Endothelial cell of umbilical vein (primary cell): ENCODE measurements at regions not wholly inside any gene's neighbourhood (a gene's known extent, or its start where the extent isn't known, plus 50 kb on each side); places are given as distances from the start of the nearest gene placed in this dataset.

Experiments used
- BruUV-seq: library from RNA; stranded (reverse); fragments of 400-500 nt; replicated peaks from 2 replicates; lab custom pipeline; 2021; lab: Mats Ljungman, UMichigan
- CTCF ChIA-PET: fragments of 300-600, 350-600 bp; sonication (Branson Sonifier 250); formaldehyde crosslinking; loops from one replicate; lab custom pipeline; 2021; ENCODE audit warnings: antibody characterized with exemption, inconsistent platforms; lab: Charles Lee
- POLR2A ChIA-PET: fragments of 300-600, 350-600 bp; sonication (Branson Sonifier 250); formaldehyde crosslinking; loops from one replicate; lab custom pipeline; 2021; ENCODE audit warnings: antibody characterized with exemption, inconsistent platforms; lab: Charles Lee
- DNase-seq: peaks from one replicate; pipeline ENCODE4 v3.0.0-alpha.2; 2011; ENCODE audit warnings: low read depth, low spot score
- FAIRE-seq: peaks from 2 replicates; lab custom pipeline; 2011; peaks lifted over from hg19 to GRCh38; lab: Jason Lieb, UNC
- H2AFZ ChIP-seq: 2 replicates; pipeline ENCODE4 v1.6.0; 2012; ENCODE audit warnings: low read depth, low read length, control low read depth, inconsistent platforms
- H3K27ac ChIP-seq: 2 replicates; pipeline ENCODE4 v1.5.1; 2011; ENCODE audit warnings: low read depth, mild to moderate bottlenecking, control low read depth, low read length, moderate library complexity; ENCODE audit not compliant: insufficient read depth
- H3K27me3 ChIP-seq, 2 experiments: 2 replicates each; pipeline versions ENCODE4 v1.6.0 to v1.6.1; 2011; ENCODE audit warnings: low read length in 2 of 2, mixed read lengths in 1 of 2; ENCODE audit not compliant: control insufficient read depth in 2 of 2, insufficient read depth in 2 of 2
- H3K36me3 ChIP-seq, 2 experiments: 2 replicates in 1 of 2; 3 replicates in 1 of 2; pipeline ENCODE4 v1.5.1; 2011; ENCODE audit warnings: low read length in 2 of 2, mild to moderate bottlenecking in 1 of 2, moderate library complexity in 1 of 2; ENCODE audit not compliant: control insufficient read depth in 2 of 2, insufficient read depth in 2 of 2; ENCODE audit errors: extremely low read depth in 1 of 2
- H3K4me1 ChIP-seq: 3 replicates; pipeline ENCODE4 v1.5.1; 2011; ENCODE audit warnings: mild to moderate bottlenecking, low read length; ENCODE audit not compliant: control insufficient read depth, insufficient read depth; ENCODE audit errors: extremely low read depth
- H3K4me2 ChIP-seq: 2 replicates; pipeline ENCODE4 v1.6.1; 2011; ENCODE audit warnings: low read length, control low read depth, mixed read lengths; ENCODE audit not compliant: insufficient read depth
- H3K4me3 ChIP-seq, 3 experiments: fragments of 200-600 bp in 1 of 3; sonication (generic), shearing (Covaris generic) in 1 of 3; replicated peaks in 1 of 3; 2 replicates each; pipeline ENCODE4 v1.5.1; 2011 to 2016; ENCODE audit warnings: control low read depth in 3 of 3, low read length in 3 of 3, mild to moderate bottlenecking in 2 of 3, inconsistent platforms in 1 of 3, low read depth in 1 of 3, moderate library complexity in 1 of 3; ENCODE audit not compliant: insufficient read depth in 1 of 3
- H3K79me2 ChIP-seq: 2 replicates; pipeline ENCODE4 v1.6.0; 2012; ENCODE audit warnings: low read length, inconsistent platforms; ENCODE audit not compliant: control insufficient read depth, insufficient read depth
- H3K9ac ChIP-seq: replicated peaks from 2 replicates; pipeline ENCODE3; 2011; ENCODE audit warnings: low read length, control low read depth; ENCODE audit not compliant: insufficient read depth; ENCODE audit errors: extremely low read depth
- H3K9me1 ChIP-seq: replicated peaks from 3 replicates; pipeline ENCODE4 v1.6.0; 2011; ENCODE audit warnings: mild to moderate bottlenecking, low read length; ENCODE audit not compliant: control insufficient read depth, insufficient read depth; ENCODE audit errors: extremely low read depth
- H3K9me3 ChIP-seq: replicated peaks from 2 replicates; pipeline ENCODE4 v1.5.1; 2012; ENCODE audit warnings: low read length, inconsistent platforms; ENCODE audit not compliant: control insufficient read depth, insufficient read depth
- H4K20me1 ChIP-seq: replicated peaks from 2 replicates; pipeline ENCODE3; 2011; ENCODE audit warnings: mild to moderate bottlenecking, low read length; ENCODE audit not compliant: control insufficient read depth, insufficient read depth; ENCODE audit errors: extremely low read depth
- EZH2 ChIP-seq: IDR thresholded peaks from 2 replicates; pipeline ENCODE4 v1.6.1; 2012; ENCODE audit warnings: borderline replicate concordance, low read depth, mild to moderate bottlenecking, moderate library complexity, low read length, inconsistent platforms; ENCODE audit not compliant: severe bottlenecking
- FOS ChIP-seq: IDR thresholded peaks from 2 replicates; pipeline ENCODE4 v1.6.1; 2011; ENCODE audit warnings: mild to moderate bottlenecking, low read length, moderate library complexity, borderline replicate concordance; ENCODE audit not compliant: insufficient read depth
- GATA2 ChIP-seq: IDR thresholded peaks from 2 replicates; pipeline ENCODE4 v1.7.0; 2011; ENCODE audit warnings: low read depth, mild to moderate bottlenecking, moderate library complexity, mixed read lengths, low read length; ENCODE audit not compliant: insufficient read length, insufficient read depth
- JUN ChIP-seq: IDR thresholded peaks from 2 replicates; pipeline ENCODE4 v1.6.1; 2011; ENCODE audit warnings: borderline replicate concordance, low read depth; ENCODE audit not compliant: insufficient read length, insufficient read depth
- MYC ChIP-seq: IDR thresholded peaks from one replicate; pipeline ENCODE4 v1.6.1; 2011; ENCODE audit warnings: mild to moderate bottlenecking, low read depth, low read length
- POLR2A ChIP-seq: IDR thresholded peaks from 2 replicates; pipeline ENCODE4 v1.6.1; 2012; ENCODE audit warnings: low read depth, mild to moderate bottlenecking, control low read depth, low read length
- POLR2AphosphoS5 ChIP-seq: IDR thresholded peaks from 2 replicates; pipeline ENCODE4 v1.6.1; 2012; ENCODE audit warnings: low read depth, mild to moderate bottlenecking, control low read depth, low read length, moderate library complexity; ENCODE audit not compliant: insufficient read depth
- dilution Hi-C: fragments of 300-500 bp; cut with MboI; formaldehyde crosslinking; loops from one replicate; pipeline ENCODE4 v1.15.0; 2019; ENCODE audit warnings: low sequenced_read_pairs; ENCODE audit not compliant: extremely low pct_ligation_motif_present
- intact Hi-C: fragments of 100-400 bp; cut with micrococcal nuclease; formaldehyde crosslinking; loops from one replicate; pipeline ENCODE4 v1.10.0; 2022
- TF ChIP-seq, protein P1 (sequence below): IDR thresholded peaks from 2 replicates; pipeline ENCODE4 v1.6.1; 2011; ENCODE audit not compliant: insufficient read depth, insufficient read length
- TF ChIP-seq, protein P2 (sequence below), 2 donors: IDR thresholded peaks; 1 replicate in 1 of 2; 2 replicates in 1 of 2; pipeline ENCODE4 v1.5.1; 2011; ENCODE audit warnings: low read length in 2 of 2, mild to moderate bottlenecking in 2 of 2, moderate library complexity in 2 of 2, control low read depth in 1 of 2, inconsistent platforms in 1 of 2, low read depth in 1 of 2; ENCODE audit not compliant: insufficient read depth in 1 of 2; ENCODE audit errors: extremely low read depth in 1 of 2

DNA sequence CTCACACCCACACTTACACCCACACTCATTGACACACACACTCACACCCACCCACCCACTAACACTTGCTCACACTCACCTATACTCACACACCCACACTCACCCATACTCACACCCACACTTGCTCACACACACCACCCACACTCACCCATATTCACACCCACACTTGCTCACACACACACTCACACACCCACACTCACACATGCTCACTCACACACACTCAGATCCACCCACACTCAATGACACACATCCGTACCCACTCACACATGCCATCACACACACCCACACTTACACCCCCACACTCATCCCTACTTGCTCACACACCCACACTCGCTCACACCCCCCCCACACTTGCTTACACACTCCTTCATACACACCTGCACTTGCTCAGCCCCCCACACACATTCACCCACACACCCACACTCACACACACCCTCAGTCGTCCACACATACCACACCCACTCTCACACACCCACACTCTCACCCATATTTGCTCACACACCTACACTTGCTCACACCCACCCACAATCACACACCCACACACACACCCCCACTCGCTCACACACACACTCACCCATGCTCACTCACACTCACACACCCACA, 321.1 kb upstream of the N4BP1 start:
- H3K4me3 ChIP-seq: no peak overlapping the region
- no peaks in the 10 kb centered on the region for H3K79me2 ChIP-seq
- intact Hi-C loops (no loop called here), dilution Hi-C loops (no loop called here)
- no peak for DNase-seq
- no peak overlapping the region for H2AFZ ChIP-seq
- no peaks in the 10 kb centered on the region for H4K20me1 ChIP-seq
- H3K9me1 ChIP-seq: no peaks in the 10 kb centered on the region
- no peak overlapping the region for H3K9ac ChIP-seq
- FAIRE-seq: no peak
- CTCF ChIA-PET: no interaction called here
- H3K27ac ChIP-seq: no peak overlapping the region
- H3K9me3 ChIP-seq: peaks cover 4% of the 10 kb centered on the region
- BruUV-seq: no TSS peak
- no peaks in the 10 kb centered on the region for H3K27me3 ChIP-seq
- H3K4me1 ChIP-seq: no peaks in the 10 kb centered on the region
- no peaks in the 10 kb centered on the region for H3K36me3 ChIP-seq
- H3K4me2 ChIP-seq: no peak overlapping the region
- TF ChIP-seq, protein P1, sequence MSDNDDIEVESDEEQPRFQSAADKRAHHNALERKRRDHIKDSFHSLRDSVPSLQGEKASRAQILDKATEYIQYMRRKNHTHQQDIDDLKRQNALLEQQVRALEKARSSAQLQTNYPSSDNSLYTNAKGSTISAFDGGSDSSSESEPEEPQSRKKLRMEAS: no peak
- TF ChIP-seq POLR2AphosphoS5: no peak
- TF ChIP-seq POLR2A: no peak
- TF ChIP-seq, protein P2, sequence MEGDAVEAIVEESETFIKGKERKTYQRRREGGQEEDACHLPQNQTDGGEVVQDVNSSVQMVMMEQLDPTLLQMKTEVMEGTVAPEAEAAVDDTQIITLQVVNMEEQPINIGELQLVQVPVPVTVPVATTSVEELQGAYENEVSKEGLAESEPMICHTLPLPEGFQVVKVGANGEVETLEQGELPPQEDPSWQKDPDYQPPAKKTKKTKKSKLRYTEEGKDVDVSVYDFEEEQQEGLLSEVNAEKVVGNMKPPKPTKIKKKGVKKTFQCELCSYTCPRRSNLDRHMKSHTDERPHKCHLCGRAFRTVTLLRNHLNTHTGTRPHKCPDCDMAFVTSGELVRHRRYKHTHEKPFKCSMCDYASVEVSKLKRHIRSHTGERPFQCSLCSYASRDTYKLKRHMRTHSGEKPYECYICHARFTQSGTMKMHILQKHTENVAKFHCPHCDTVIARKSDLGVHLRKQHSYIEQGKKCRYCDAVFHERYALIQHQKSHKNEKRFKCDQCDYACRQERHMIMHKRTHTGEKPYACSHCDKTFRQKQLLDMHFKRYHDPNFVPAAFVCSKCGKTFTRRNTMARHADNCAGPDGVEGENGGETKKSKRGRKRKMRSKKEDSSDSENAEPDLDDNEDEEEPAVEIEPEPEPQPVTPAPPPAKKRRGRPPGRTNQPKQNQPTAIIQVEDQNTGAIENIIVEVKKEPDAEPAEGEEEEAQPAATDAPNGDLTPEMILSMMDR (IDR thresholded peaks at IDR 0.05; ENCODE audit: extremely low read depth in 1 of 2, insufficient read depth in 1 of 2, low read depth in 1 of 2, low read length in 2 of 2): no peak
- TF ChIP-seq MYC: no peak
- no peak for TF ChIP-seq JUN
- no peak for TF ChIP-seq FOS
- no peak for TF ChIP-seq EZH2
- no peak for TF ChIP-seq GATA2
- POLR2A ChIA-PET: no interaction called here
